OCI-LY3 (cell line): ENCODE measurements at regions not wholly inside any gene's neighbourhood (a gene's known extent, or its start where the extent isn't known, plus 50 kb on each side); places are given as distances from the start of the nearest gene placed in this dataset.

ENCODE experiments used
- EZH2phosphoT487 ChIP-seq: fragments of 200-600 bp; shearing (Covaris generic); IDR thresholded peaks from 2 replicates; pipeline ENCODE4 v1.6.1; 2018; ENCODE audit warnings: antibody characterized with exemption, mixed run types, low read depth
- TF ChIP-seq, protein P1 (sequence below): fragments of 200-600, 300-600 bp; sonication (generic); IDR thresholded peaks from 2 replicates; pipeline ENCODE4 v1.5.1; 2014; ENCODE audit warnings: antibody characterized with exemption, low read length, low read depth

- TF ChIP-seq, protein P1, sequence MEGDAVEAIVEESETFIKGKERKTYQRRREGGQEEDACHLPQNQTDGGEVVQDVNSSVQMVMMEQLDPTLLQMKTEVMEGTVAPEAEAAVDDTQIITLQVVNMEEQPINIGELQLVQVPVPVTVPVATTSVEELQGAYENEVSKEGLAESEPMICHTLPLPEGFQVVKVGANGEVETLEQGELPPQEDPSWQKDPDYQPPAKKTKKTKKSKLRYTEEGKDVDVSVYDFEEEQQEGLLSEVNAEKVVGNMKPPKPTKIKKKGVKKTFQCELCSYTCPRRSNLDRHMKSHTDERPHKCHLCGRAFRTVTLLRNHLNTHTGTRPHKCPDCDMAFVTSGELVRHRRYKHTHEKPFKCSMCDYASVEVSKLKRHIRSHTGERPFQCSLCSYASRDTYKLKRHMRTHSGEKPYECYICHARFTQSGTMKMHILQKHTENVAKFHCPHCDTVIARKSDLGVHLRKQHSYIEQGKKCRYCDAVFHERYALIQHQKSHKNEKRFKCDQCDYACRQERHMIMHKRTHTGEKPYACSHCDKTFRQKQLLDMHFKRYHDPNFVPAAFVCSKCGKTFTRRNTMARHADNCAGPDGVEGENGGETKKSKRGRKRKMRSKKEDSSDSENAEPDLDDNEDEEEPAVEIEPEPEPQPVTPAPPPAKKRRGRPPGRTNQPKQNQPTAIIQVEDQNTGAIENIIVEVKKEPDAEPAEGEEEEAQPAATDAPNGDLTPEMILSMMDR, result no peak
- no peak for TF ChIP-seq EZH2phosphoT487
Observed at GRCh38 chr11:21727102-21727501, 465.8 kb upstream of the ANO5 start.
